Keratinocyte (primary cell): ENCODE measurements at regions not wholly inside any gene's neighbourhood (a gene's known extent, or its start where the extent isn't known, plus 50 kb on each side); places are given as distances from the start of the nearest gene placed in this dataset.

ENCODE experiments used
- DNase-seq: peaks from one replicate; pipeline ENCODE4 v3.0.0-alpha.2; 2011; ENCODE audit warnings: low read depth, missing footprints, low spot score
- FAIRE-seq: peaks from 2 replicates; lab custom pipeline; 2011; peaks lifted over from hg19 to GRCh38; lab: Jason Lieb, UNC
- H2AFZ ChIP-seq: 2 replicates; pipeline ENCODE4 v1.6.0; 2012; ENCODE audit warnings: low read length, control low read depth, inconsistent platforms; ENCODE audit not compliant: control insufficient read depth
- H3K27ac ChIP-seq: 2 replicates; pipeline ENCODE4 v1.5.1; 2011; ENCODE audit warnings: low read length; ENCODE audit not compliant: control insufficient read depth, insufficient read depth
- H3K27me3 ChIP-seq: 3 replicates; pipeline ENCODE4 v1.6.0; 2011; ENCODE audit warnings: low read length; ENCODE audit not compliant: control insufficient read depth, insufficient read depth; ENCODE audit errors: extremely low read depth
- H3K36me3 ChIP-seq, 2 experiments: 2 replicates in 1 of 2; 3 replicates in 1 of 2; pipeline ENCODE4 v1.5.1; 2011; ENCODE audit warnings: low read length in 2 of 2, mild to moderate bottlenecking in 1 of 2; ENCODE audit not compliant: control insufficient read depth in 2 of 2, insufficient read depth in 2 of 2; ENCODE audit errors: extremely low read depth in 1 of 2
- H3K4me1 ChIP-seq: 3 replicates; pipeline ENCODE4 v1.5.1; 2011; ENCODE audit warnings: low read length; ENCODE audit not compliant: control insufficient read depth, insufficient read depth; ENCODE audit errors: extremely low read depth
- H3K4me2 ChIP-seq: 3 replicates; pipeline ENCODE4 v1.6.0; 2011; ENCODE audit warnings: low read depth, low read length; ENCODE audit not compliant: control insufficient read depth, insufficient read depth; ENCODE audit errors: extremely low read depth
- H3K4me3 ChIP-seq, 3 experiments: fragments of 200-600 bp in 1 of 3; sonication (generic) in 1 of 3; 2 replicates in 2 of 3; 3 replicates in 1 of 3; pipeline ENCODE4 v1.5.1; 2011 to 2016; ENCODE audit warnings: low read length in 3 of 3, mild to moderate bottlenecking in 3 of 3, control low read depth in 2 of 3, inconsistent platforms in 1 of 3, low read depth in 1 of 3, mixed read lengths in 1 of 3, mixed run types in 1 of 3, moderate library complexity in 1 of 3; ENCODE audit not compliant: control insufficient read depth in 2 of 3, insufficient read depth in 2 of 3; ENCODE audit errors: extremely low read depth in 1 of 3
- H3K79me2 ChIP-seq: 2 replicates; pipeline ENCODE4 v1.6.0; 2012; ENCODE audit warnings: low read length; ENCODE audit not compliant: control insufficient read depth, insufficient read depth
- H3K9ac ChIP-seq: 3 replicates; pipeline ENCODE4 v1.6.0; 2011; ENCODE audit warnings: low read length; ENCODE audit not compliant: control insufficient read depth, insufficient read depth; ENCODE audit errors: extremely low read depth
- H3K9me1 ChIP-seq: 3 replicates; pipeline ENCODE4 v1.6.0; 2011; ENCODE audit warnings: low read length; ENCODE audit not compliant: control insufficient read depth, insufficient read depth; ENCODE audit errors: extremely low read depth
- H3K9me3 ChIP-seq: 2 replicates; pipeline ENCODE4 v1.5.1; 2012; ENCODE audit warnings: low read depth, low read length; ENCODE audit not compliant: control insufficient read depth
- H4K20me1 ChIP-seq: 3 replicates; pipeline ENCODE4 v1.6.0; 2011; ENCODE audit warnings: low read length; ENCODE audit not compliant: control insufficient read depth, insufficient read depth; ENCODE audit errors: extremely low read depth
- EZH2 ChIP-seq: IDR thresholded peaks from one replicate; pipeline ENCODE4 v1.6.1; 2012; ENCODE audit warnings: inconsistent platforms, mild to moderate bottlenecking, low read length, moderate library complexity
- dilution Hi-C: fragments of 300-500 bp; cut with MboI; formaldehyde crosslinking; loops from one replicate; pipeline ENCODE4 v1.7.0; 2020; ENCODE audit warnings: low sequenced_read_pairs; ENCODE audit not compliant: extremely low pct_ligation_motif_present
- TF ChIP-seq, protein P1 (sequence below), 3 experiments: IDR thresholded peaks in 1 of 3; conservative IDR thresholded peaks in 1 of 3; optimal IDR thresholded peaks in 1 of 3; 2 replicates in 2 of 3; 3 replicates in 1 of 3; pipeline versions ENCODE3 to v1.5.1; 2011; ENCODE audit warnings: low read length in 3 of 3, mild to moderate bottlenecking in 3 of 3, moderate library complexity in 2 of 3, control low read depth in 1 of 3, inconsistent platforms in 1 of 3; ENCODE audit not compliant: insufficient read depth in 2 of 3; ENCODE audit errors: extremely low read depth in 1 of 3

DNA sequence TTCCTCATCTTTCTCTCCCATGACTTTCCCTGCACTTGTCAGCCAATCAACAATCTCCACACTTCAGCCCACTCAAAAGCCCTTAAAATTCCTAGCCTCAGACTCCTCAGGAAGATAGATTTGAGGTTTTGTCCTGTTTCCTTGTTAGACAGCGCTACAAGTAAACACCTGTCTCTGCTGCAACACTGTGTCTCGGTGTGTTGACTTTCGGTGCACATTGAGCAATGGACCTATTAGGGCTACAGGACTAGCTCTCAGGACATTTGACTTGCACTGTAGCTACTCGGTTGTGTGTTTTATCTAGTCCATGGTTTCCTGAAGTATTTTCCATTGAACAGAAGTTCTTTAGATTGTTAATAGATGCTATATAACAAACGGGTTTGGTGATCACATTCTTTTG lies 140.9 kb upstream of the XPO1 start:
- no peak overlapping the region for H3K4me2 ChIP-seq
- DNase-seq, result no peak
- no peak overlapping the region for H3K9ac ChIP-seq
- peaks cover 3% of the 10 kb centered on the region for H3K9me3 ChIP-seq
- no peak overlapping the region for H3K4me3 ChIP-seq
- H2AFZ ChIP-seq, result no peak overlapping the region
- H3K27me3 ChIP-seq, result no peaks in the 10 kb centered on the region
- no peaks in the 10 kb centered on the region for H3K79me2 ChIP-seq
- no peaks in the 10 kb centered on the region for H3K4me1 ChIP-seq
- TF ChIP-seq EZH2, result no peak
- TF ChIP-seq, protein P1, sequence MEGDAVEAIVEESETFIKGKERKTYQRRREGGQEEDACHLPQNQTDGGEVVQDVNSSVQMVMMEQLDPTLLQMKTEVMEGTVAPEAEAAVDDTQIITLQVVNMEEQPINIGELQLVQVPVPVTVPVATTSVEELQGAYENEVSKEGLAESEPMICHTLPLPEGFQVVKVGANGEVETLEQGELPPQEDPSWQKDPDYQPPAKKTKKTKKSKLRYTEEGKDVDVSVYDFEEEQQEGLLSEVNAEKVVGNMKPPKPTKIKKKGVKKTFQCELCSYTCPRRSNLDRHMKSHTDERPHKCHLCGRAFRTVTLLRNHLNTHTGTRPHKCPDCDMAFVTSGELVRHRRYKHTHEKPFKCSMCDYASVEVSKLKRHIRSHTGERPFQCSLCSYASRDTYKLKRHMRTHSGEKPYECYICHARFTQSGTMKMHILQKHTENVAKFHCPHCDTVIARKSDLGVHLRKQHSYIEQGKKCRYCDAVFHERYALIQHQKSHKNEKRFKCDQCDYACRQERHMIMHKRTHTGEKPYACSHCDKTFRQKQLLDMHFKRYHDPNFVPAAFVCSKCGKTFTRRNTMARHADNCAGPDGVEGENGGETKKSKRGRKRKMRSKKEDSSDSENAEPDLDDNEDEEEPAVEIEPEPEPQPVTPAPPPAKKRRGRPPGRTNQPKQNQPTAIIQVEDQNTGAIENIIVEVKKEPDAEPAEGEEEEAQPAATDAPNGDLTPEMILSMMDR (optimal IDR thresholded peaks at IDR 0.05 in 1 of 3, IDR thresholded peaks at IDR 0.05 in 1 of 3, conservative IDR thresholded peaks at IDR 0.05 in 1 of 3; ENCODE audit: extremely low read depth in 1 of 3, insufficient read depth in 2 of 3, low read length in 3 of 3), result no peak
- no peaks in the 10 kb centered on the region for H3K9me1 ChIP-seq
- H3K36me3 ChIP-seq, result no peaks in the 10 kb centered on the region
- dilution Hi-C loops, result no loop called here
- no peaks in the 10 kb centered on the region for H4K20me1 ChIP-seq
- no peak overlapping the region for H3K27ac ChIP-seq
- no peak for FAIRE-seq

DNA sequence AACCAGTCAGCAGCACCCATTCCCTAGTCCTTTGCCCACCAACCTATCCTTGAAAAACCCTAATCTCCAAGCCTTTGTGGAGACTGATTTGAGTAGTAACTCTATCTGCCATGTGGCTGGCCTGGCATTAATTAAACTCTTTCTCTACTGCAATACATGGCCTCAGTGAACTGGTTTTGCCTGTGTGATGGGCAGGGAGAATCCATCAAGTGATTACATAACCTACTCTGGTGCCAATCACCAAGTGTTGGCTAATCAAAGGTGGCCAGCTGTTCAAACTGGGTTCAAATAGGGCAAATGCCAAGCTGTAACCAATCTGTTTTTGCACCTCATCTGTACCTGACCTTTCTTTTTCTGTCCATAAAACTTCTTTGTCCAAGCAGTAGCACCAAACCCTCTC lies 139.8 kb upstream of the XPO1 start:
- dilution Hi-C loops, result no loop called here
- Histone ChIP-seq H3K9me3 (peaks cover 3% of the 10 kb centered on the region), H4K20me1 (no peaks in the 10 kb centered on the region), H3K4me3 (no peak overlapping the region), H3K4me1 (no peaks in the 10 kb centered on the region), H3K9ac (no peak overlapping the region), H2AFZ (no peak overlapping the region), H3K4me2 (no peak overlapping the region), H3K79me2 (no peaks in the 10 kb centered on the region), H3K27me3 (no peaks in the 10 kb centered on the region), H3K36me3 (no peaks in the 10 kb centered on the region), H3K9me1 (no peaks in the 10 kb centered on the region), H3K27ac (no peak overlapping the region)
- no peak for DNase-seq
- no peak for FAIRE-seq
- TF ChIP-seq, protein P1 (optimal IDR thresholded peaks at IDR 0.05 in 1 of 3, IDR thresholded peaks at IDR 0.05 in 1 of 3, conservative IDR thresholded peaks at IDR 0.05 in 1 of 3; ENCODE audit: extremely low read depth in 1 of 3, insufficient read depth in 2 of 3, low read length in 3 of 3), result no peak
- no peak for TF ChIP-seq EZH2
